MM.1S (cell line): ENCODE measurements at regions not wholly inside any gene's neighbourhood (a gene's known extent, or its start where the extent isn't known, plus 50 kb on each side); places are given as distances from the start of the nearest gene placed in this dataset.

Experiments
- EZH2 ChIP-seq: fragments of 300-600 bp; sonication (generic); optimal IDR thresholded peaks from 2 replicates; pipeline ENCODE3; 2017; ENCODE audit warnings: low read depth, mild to moderate bottlenecking, antibody characterized with exemption, low read length, mixed read lengths
- EZH2phosphoT487 ChIP-seq: fragments of 300-600 bp; sonication (generic); IDR thresholded peaks from 2 replicates; pipeline ENCODE4 v1.6.1; 2018; ENCODE audit warnings: antibody characterized with exemption, low read length
- TF ChIP-seq, protein P1 (sequence below): fragments of 300-600 bp; sonication (generic); IDR thresholded peaks from 2 replicates; pipeline ENCODE4 v1.5.1; 2016; ENCODE audit warnings: antibody characterized with exemption, low read length, mixed read lengths

DNA sequence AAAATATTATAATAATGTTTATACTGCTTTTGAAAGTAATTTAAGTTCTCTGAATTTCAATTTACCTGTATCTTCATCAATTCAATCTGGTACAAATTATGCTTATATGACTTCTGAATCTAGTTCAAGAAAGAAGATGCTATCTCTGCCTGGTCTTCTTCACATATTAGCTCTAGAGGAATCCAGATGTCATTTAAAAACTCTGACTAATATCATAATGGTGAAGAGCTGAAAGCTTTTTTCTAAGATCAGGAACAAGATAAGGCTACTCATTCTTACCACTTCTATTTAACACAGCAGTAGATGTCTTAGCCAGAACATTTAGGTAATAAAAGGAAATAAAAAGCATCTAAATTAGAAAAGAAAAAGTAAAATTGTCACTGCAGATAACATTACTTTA, 636.1 kb downstream of the ARAP2 start:
- TF ChIP-seq EZH2 (no peak), EZH2phosphoT487 (no peak)
- TF ChIP-seq, protein P1, sequence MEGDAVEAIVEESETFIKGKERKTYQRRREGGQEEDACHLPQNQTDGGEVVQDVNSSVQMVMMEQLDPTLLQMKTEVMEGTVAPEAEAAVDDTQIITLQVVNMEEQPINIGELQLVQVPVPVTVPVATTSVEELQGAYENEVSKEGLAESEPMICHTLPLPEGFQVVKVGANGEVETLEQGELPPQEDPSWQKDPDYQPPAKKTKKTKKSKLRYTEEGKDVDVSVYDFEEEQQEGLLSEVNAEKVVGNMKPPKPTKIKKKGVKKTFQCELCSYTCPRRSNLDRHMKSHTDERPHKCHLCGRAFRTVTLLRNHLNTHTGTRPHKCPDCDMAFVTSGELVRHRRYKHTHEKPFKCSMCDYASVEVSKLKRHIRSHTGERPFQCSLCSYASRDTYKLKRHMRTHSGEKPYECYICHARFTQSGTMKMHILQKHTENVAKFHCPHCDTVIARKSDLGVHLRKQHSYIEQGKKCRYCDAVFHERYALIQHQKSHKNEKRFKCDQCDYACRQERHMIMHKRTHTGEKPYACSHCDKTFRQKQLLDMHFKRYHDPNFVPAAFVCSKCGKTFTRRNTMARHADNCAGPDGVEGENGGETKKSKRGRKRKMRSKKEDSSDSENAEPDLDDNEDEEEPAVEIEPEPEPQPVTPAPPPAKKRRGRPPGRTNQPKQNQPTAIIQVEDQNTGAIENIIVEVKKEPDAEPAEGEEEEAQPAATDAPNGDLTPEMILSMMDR = no peak
